GM18858 (cell line): ENCODE measurements at regions not wholly inside any gene's neighbourhood (a gene's known extent, or its start where the extent isn't known, plus 50 kb on each side); places are given as distances from the start of the nearest gene placed in this dataset.
"Not testable (repeated sequence)": the region's sequence is repeated elsewhere in the genome, so short reads cannot be mapped to it uniquely, and the experiment has no call there.

Experiments
- ATAC-seq: cut with Tn5 transposase; IDR thresholded peaks from one replicate; pipeline ENCODE4 v1.9.1; 2021; ENCODE audit not compliant: unreplicated experiment

- no peak for ATAC-seq
Observed at GRCh38 chr5:124622851-124623250, 123.6 kb downstream of the ZNF608 start.

DNA sequence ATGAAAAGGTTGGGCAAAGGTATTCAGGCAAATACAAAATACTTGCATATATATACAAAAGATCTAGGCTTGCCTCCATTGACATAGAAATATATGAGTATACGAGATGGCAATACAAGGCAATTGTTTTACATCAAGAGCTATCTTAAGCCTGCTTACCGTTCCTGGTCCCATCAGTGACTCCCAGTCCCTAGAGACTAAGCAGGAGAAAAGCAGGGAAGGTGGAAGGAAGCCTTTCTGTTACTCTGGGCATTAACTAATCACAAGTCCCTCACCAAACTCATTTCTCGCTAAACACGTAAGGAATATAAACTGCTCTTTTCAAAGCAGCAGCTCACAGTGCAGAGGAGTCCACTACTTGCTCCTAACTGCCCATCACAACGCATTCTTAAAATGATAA, 125.2 kb downstream of the ZNF608 start:
- no peak for ATAC-seq

DNA sequence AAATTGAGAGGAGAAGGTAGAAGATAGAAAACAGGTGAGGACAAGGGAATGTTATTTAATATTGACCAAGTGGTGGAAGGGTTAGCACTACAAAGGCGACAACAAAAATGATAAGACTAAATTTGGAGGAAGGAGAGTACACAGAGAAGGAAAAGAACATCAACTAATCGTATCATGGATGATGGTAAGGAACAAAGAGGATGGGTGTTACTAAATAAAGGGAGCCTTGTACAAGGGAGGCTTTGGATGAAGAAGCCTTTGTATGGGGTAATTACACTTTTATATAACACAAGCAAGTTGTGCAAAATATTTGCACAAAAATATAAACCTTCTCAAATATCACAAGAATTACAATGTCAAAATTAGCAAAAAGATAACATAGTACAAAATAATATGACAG, 125.7 kb downstream of the ZNF608 start:
- no peak for ATAC-seq

DNA sequence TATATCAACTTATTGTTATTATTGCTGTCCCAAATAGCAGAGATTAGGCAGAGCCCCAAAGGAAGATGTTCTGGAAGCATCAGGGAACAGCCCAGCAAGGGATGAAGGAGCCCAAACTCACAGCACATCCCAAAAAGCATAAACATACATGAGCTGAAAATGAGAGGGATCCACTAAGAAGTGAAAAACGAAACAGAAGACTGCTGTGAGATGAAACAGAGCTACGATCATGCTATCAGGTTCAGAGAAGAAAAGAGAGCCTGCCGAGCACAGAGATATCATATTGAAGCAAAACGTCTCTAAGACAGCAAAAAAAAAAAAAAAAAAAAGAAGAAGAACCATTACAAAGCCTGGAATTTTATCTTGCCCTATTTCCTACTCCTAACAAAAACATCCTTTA, 127.3 kb downstream of the ZNF608 start:
- no peak for ATAC-seq

GRCh38 chr5:124617787-124618186, 128.7 kb downstream of the ZNF608 start:
- ATAC-seq, result no peak

- no peak for ATAC-seq
Observed at GRCh38 chr5:124614836-124615385, 131.5 kb downstream of the ZNF608 start.

GRCh38 chr5:124614105-124614504, 132.3 kb downstream of the ZNF608 start:
- ATAC-seq, result no peak

- ATAC-seq, result no peak
Observed at GRCh38 chr5:124613273-124613953, 133.0 kb downstream of the ZNF608 start.

- no peak for ATAC-seq
Observed at GRCh38 chr5:124612023-124612422, 134.4 kb downstream of the ZNF608 start.

- ATAC-seq, result not testable (repeated sequence)
Observed at GRCh38 chr5:124611262-124611661, 135.2 kb downstream of the ZNF608 start.

- not testable (repeated sequence) for ATAC-seq
Observed at GRCh38 chr5:124609685-124610084, 136.8 kb downstream of the ZNF608 start.

DNA sequence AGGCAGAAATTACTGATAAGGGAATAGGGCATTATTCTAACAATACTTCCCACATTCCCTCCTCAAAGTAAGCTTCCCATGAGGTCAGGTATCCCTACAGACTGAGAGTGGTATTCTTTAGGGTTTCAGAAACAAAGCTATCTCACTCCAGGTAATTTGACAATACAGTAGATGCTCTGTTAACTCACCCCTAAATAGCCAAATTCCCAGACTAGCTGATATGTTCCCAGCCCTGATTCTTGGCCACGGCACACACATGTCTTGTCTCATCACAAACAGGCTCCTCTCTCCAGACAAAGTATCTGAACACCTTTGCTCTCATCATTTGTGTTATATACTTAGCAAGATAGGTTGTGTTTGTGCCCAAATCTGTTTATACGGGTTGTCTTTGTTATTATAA, 139.9 kb downstream of the ZNF608 start:
- no peak for ATAC-seq

GRCh38 chr5:124606093-124606492, 140.3 kb downstream of the ZNF608 start:
- ATAC-seq, result no peak

DNA sequence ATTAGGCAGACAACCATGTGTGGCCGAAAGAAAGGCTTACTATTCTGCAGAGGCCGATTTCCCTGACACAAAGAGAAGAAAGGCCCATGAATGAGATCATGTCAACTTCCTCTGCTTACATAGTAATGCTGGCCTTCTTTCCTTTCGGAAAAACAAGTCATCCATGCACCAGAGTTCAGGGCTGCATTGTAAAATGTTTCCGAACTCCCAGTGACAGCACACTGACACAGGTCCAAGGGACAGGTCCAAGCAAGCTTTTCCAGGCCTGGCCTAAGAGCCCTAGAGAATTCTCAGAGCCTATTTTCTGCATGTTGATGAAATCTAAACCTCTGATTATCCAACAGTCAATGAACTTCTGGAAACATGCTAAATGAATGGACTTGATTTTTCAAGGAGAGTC, 140.9 kb downstream of the ZNF608 start:
- ATAC-seq, result no peak

- ATAC-seq, result no peak
Observed at GRCh38 chr5:124604419-124604818, 142.0 kb downstream of the ZNF608 start.

DNA sequence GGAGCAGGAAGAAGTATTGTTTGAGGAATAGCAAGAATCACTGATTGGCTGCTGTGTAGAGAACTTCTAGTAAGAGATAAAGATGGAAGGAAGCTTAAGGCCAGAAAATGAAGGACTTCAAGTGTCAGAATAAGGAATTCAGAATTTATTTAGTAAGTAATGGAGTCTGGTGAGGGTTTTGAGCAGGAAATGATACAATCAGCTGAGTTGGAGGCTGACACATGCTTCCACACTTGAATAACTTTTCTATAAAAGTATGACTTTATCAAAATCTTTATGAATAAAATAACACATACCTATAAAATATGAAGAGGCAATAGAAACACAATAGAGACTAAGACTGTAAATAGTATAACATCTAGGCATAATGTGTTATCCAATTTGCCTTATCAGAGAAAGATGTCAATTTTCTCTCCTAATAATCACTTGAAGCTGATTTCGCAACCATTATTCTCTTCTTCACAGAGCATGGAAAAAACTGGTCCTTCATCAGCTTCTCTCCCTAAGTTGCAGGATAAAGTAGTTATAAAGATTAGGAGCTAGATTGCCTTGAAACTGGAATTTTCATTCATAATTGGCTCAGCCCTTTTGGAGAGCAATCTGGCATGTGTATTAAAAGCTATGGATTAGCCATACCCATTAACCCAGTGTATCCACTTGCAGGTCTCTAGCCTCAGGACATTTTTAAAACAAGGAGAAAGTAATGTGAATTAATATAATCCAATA, 143.4 kb downstream of the ZNF608 start:
- no peak for ATAC-seq

DNA sequence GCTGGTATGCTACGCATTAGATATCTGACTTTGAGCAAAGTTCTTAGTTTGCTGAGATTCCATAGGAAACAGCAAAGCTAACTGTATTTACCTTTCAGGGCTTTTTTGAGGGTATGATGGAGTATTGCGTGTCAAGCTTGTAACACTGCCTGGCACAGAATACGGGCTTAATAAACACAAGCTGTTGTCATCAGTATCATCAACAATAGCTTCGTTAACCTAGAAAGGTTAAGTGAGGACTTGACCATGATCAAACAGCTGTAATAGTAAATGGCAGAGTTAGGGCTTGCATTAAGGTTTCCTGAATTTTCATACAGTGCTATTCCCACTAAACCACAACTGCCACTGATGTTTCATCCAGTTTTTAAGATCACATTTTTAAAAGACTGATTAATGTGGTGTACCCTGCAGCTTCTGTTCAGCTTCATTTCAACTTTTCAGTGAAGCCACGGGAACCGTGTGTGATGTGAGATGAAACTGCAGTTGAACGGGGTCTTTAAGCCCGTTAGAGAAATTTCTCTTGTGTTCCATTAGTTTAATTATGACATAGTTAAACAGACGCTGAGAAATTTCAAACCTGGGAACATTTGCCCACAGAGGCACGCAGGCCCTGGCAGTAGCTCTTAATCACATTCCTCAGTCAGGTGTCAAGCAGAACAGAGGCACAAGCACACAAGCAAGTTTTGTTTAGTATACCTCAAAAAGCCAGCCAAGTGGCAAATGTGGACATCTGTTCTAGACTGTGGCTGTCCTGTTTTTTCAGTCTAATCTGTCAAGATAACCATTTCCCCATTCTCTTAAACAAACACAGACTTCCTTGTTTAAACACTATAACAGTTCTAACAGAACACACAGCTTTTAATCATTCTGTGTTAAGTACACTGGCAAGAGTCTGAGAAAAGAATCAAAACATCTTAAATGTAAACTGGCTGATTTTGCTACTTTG, 147.1 kb downstream of the ZNF608 start:
- ATAC-seq, result peak; percentile 68

GRCh38 chr5:124596595-124597421, 149.6 kb downstream of the ZNF608 start:
- ATAC-seq, result no peak

GRCh38 chr5:124593952-124594351, 152.5 kb downstream of the ZNF608 start:
- no peak for ATAC-seq

DNA sequence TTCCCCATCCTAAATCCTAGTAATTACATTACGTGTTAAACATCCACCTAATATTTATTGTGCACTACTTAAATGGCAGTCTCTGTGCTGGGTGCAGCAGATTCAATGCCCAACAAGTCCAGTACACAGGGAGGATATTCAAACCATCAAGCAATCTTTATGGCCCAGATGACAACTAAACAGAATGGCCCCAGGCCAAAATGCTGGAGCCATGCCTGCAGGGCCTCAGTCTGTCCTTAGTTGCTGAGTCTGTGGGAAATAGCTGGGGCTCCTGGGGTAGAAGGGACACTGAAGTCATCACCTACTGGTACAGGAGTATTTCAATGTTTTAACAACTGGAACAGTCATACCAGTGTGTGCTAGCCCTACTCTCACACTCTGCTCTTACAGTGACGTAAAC, 153.5 kb downstream of the ZNF608 start:
- no peak for ATAC-seq
